Naive thymus-derived CD4-positive, alpha-beta T cell (primary cell): ENCODE measurements at regions not wholly inside any gene's neighbourhood (a gene's known extent, or its start where the extent isn't known, plus 50 kb on each side); places are given as distances from the start of the nearest gene placed in this dataset.

Experiments used
- ATAC-seq: fragments of 150-1000 bp; cut with Tn5 transposase; 2 replicates; pipeline ENCODE4 v1.10.0; 2021; ENCODE audit warnings: mild to moderate bottlenecking, moderate library complexity
- CTCF ChIA-PET: fragments of 350-600 bp; sonication (Branson Sonifier 250); formaldehyde crosslinking; loops from one replicate; lab custom pipeline; 2021; ENCODE audit warnings: antibody characterized with exemption; lab: Charles Lee
- POLR2A ChIA-PET: fragments of 350-600 bp; sonication (Branson Sonifier 250); formaldehyde crosslinking; loops from one replicate; lab custom pipeline; 2021; ENCODE audit warnings: antibody characterized with exemption, inconsistent platforms; lab: Charles Lee
- DNase-seq, 9 donors: peaks; one replicate each; pipeline versions ENCODE4 v3.0.0 to v3.0.0-alpha.2; 2020 to 2022; ENCODE audit warnings: mixed read lengths in 1 of 9
- H3K27ac ChIP-seq: one replicate; pipeline ENCODE4 v1.7.0; 2013; ENCODE audit warnings: mild to moderate bottlenecking, low read depth, low read length, moderate library complexity
- H3K27me3 ChIP-seq, 2 donors: one replicate each; pipeline ENCODE4 v1.7.0; 2013; ENCODE audit warnings: low read length in 2 of 2, mild to moderate bottlenecking in 2 of 2, moderate library complexity in 2 of 2; ENCODE audit not compliant: control insufficient read depth in 2 of 2, insufficient read depth in 2 of 2
- H3K36me3 ChIP-seq, 3 experiments: 1 replicate in 2 of 3; 2 replicates in 1 of 3; pipeline ENCODE4 v1.7.0; 2013; ENCODE audit warnings: low read length in 3 of 3, mild to moderate bottlenecking in 3 of 3, moderate library complexity in 1 of 3; ENCODE audit not compliant: insufficient read depth in 3 of 3, control insufficient read depth in 2 of 3
- H3K4me1 ChIP-seq, 2 donors: one replicate each; pipeline ENCODE4 v1.7.0; 2013; ENCODE audit warnings: low read length in 2 of 2, mild to moderate bottlenecking in 2 of 2, moderate library complexity in 1 of 2; ENCODE audit not compliant: control insufficient read depth in 2 of 2, insufficient read depth in 2 of 2
- H3K4me3 ChIP-seq: 2 replicates; pipeline ENCODE4 v1.7.0; 2013; ENCODE audit warnings: mild to moderate bottlenecking, low read length
- H3K9me3 ChIP-seq, 3 experiments: 1 replicate in 2 of 3; 2 replicates in 1 of 3; pipeline ENCODE4 v1.7.0; 2013; ENCODE audit warnings: low read length in 3 of 3; ENCODE audit not compliant: control insufficient read depth in 2 of 3
- H3K27ac Mint-ChIP-seq, 9 donors: one replicate each; pipeline ENCODE4 v1.8.0; 2020 to 2022; ENCODE audit warnings: mixed read lengths in 9 of 9, mild to moderate bottlenecking in 8 of 9, moderate library complexity in 5 of 9, inconsistent platforms in 2 of 9
- H3K27me3 Mint-ChIP-seq, 5 donors: one replicate each; pipeline ENCODE4 v1.8.0; 2021 to 2022; ENCODE audit warnings: mixed read lengths in 5 of 5, mild to moderate bottlenecking in 1 of 5
- H3K36me3 Mint-ChIP-seq, 5 donors: one replicate each; pipeline ENCODE4 v1.8.0; 2020 to 2022; ENCODE audit warnings: mixed read lengths in 5 of 5, mild to moderate bottlenecking in 3 of 5, inconsistent platforms in 1 of 5
- H3K4me1 Mint-ChIP-seq, 7 donors: one replicate each; pipeline ENCODE4 v1.8.0; 2020 to 2022; ENCODE audit warnings: mixed read lengths in 7 of 7, mild to moderate bottlenecking in 3 of 7, inconsistent platforms in 1 of 7
- H3K4me3 Mint-ChIP-seq, 10 donors: one replicate each; pipeline ENCODE4 v1.8.0; 2020 to 2022; ENCODE audit warnings: mild to moderate bottlenecking in 10 of 10, mixed read lengths in 10 of 10, moderate library complexity in 6 of 10, inconsistent platforms in 2 of 10
- H3K9me3 Mint-ChIP-seq, 11 donors: one replicate each; pipeline ENCODE4 v1.8.0; 2020 to 2022; ENCODE audit warnings: mixed read lengths in 11 of 11, mild to moderate bottlenecking in 4 of 11, inconsistent platforms in 1 of 11, moderate library complexity in 1 of 11
- intact Hi-C, 2 donors: fragments of 100-400 bp; cut with micrococcal nuclease; formaldehyde crosslinking; loops; one replicate each; pipeline ENCODE4 v1.15.1; 2023

- H3K4me1 Mint-ChIP-seq = no peaks in the 10 kb centered on the region
- POLR2A ChIA-PET = no interaction called here
- no peak overlapping the region for H3K4me3 ChIP-seq
- H3K36me3 Mint-ChIP-seq = peaks cover 0 to 4% (median 0%) of the 10 kb centered on the region in 5 donors
- no peaks in the 10 kb centered on the region for H3K4me1 ChIP-seq
- no peak overlapping the region for H3K4me3 Mint-ChIP-seq
- H3K36me3 ChIP-seq = no peaks in the 10 kb centered on the region
- no peaks in the 10 kb centered on the region for H3K9me3 ChIP-seq
- ATAC-seq = no peak
- H3K27me3 Mint-ChIP-seq = peaks cover 9 to 40% (median 23%) of the 10 kb centered on the region in 5 donors
- intact Hi-C loops = no loop called here
- H3K27ac ChIP-seq = no peak overlapping the region
- H3K27me3 ChIP-seq = no peaks in the 10 kb centered on the region
- H3K27ac Mint-ChIP-seq = no peak overlapping the region
- CTCF ChIA-PET = no interaction called here
- peaks cover 0 to 15% (median 5%) of the 10 kb centered on the region in 11 donors for H3K9me3 Mint-ChIP-seq
- DNase-seq = no peak
Measured at GRCh38 chr16:54397190-54397835, 110.7 kb upstream of the IRX3 start.

GRCh38 chr16:54389836-54390494 is 103.4 kb upstream of the IRX3 start:
- Mint-ChIP-seq H3K4me3 (no peak overlapping the region), H3K27me3 (peaks cover 0 to 24% (median 9%) of the 10 kb centered on the region in 5 donors), H3K9me3 (peaks cover 0 to 4% (median 0%) of the 10 kb centered on the region in 11 donors), H3K27ac (no peak overlapping the region), H3K36me3 (peaks cover 0 to 4% (median 0%) of the 10 kb centered on the region in 5 donors), H3K4me1 (no peaks in the 10 kb centered on the region)
- H3K4me1 ChIP-seq = no peaks in the 10 kb centered on the region
- peaks cover 0 to 3% (median 0%) of the 10 kb centered on the region in 3 experiments for H3K9me3 ChIP-seq
- H3K27me3 ChIP-seq = no peaks in the 10 kb centered on the region
- ChIA-PET CTCF (no interaction called here), POLR2A (no interaction called here)
- ATAC-seq (no peak), DNase-seq (no peak)
- intact Hi-C loops = no loop called here
- no peak overlapping the region for H3K27ac ChIP-seq
- H3K36me3 ChIP-seq = no peaks in the 10 kb centered on the region
- H3K4me3 ChIP-seq = no peak overlapping the region

GRCh38 chr16:54385141-54385540 is 98.6 kb upstream of the IRX3 start:
- Histone ChIP-seq H3K27me3 (no peaks in the 10 kb centered on the region), H3K27ac (no peak overlapping the region), H3K36me3 (no peaks in the 10 kb centered on the region), H3K4me1 (no peaks in the 10 kb centered on the region), H3K4me3 (no peak overlapping the region), H3K9me3 (peaks cover 0 to 3% (median 0%) of the 10 kb centered on the region in 3 experiments)
- H3K36me3 Mint-ChIP-seq = peaks cover 0 to 8% (median 4%) of the 10 kb centered on the region in 5 donors
- H3K4me3 Mint-ChIP-seq = no peak overlapping the region
- intact Hi-C loops = no loop called here
- peaks cover 0 to 26% (median 7%) of the 10 kb centered on the region in 5 donors for H3K27me3 Mint-ChIP-seq
- ATAC-seq = no peak
- H3K27ac Mint-ChIP-seq = no peak overlapping the region
- peaks cover 3 to 33% (median 16%) of the 10 kb centered on the region in 11 donors for H3K9me3 Mint-ChIP-seq
- H3K4me1 Mint-ChIP-seq = no peaks in the 10 kb centered on the region
- ChIA-PET POLR2A (no interaction called here), CTCF (no interaction called here)
- no peak for DNase-seq

- Mint-ChIP-seq H3K9me3 (peaks cover 10 to 64% (median 28%) of the 10 kb centered on the region in 11 donors), H3K27ac (no peak overlapping the region), H3K4me1 (no peaks in the 10 kb centered on the region), H3K27me3 (peaks cover 0 to 47% (median 17%) of the 10 kb centered on the region in 5 donors), H3K4me3 (no peak overlapping the region), H3K36me3 (peaks cover 0 to 15% (median 6%) of the 10 kb centered on the region in 5 donors)
- ATAC-seq (no peak), DNase-seq (no peak)
- Histone ChIP-seq H3K27me3 (no peaks in the 10 kb centered on the region), H3K27ac (no peak overlapping the region), H3K4me1 (no peaks in the 10 kb centered on the region), H3K9me3 (peaks cover 0 to 7% (median 0%) of the 10 kb centered on the region in 3 experiments), H3K4me3 (no peak overlapping the region), H3K36me3 (no peaks in the 10 kb centered on the region)
- POLR2A ChIA-PET = no interaction called here
- intact Hi-C loops = no loop called here
- CTCF ChIA-PET = no interaction called here
Measured at GRCh38 chr16:54381601-54382313, 95.2 kb upstream of the IRX3 start.

GRCh38 chr16:54375071-54375470 is 88.5 kb upstream of the IRX3 start:
- Histone ChIP-seq H3K36me3 (no peaks in the 10 kb centered on the region), H3K27me3 (peaks cover 0 to 6% of the 10 kb centered on the region in 2 donors), H3K4me1 (no peaks in the 10 kb centered on the region), H3K9me3 (peaks cover 0 to 4% (median 0%) of the 10 kb centered on the region in 3 experiments), H3K4me3 (no peak overlapping the region), H3K27ac (no peak overlapping the region)
- intact Hi-C loops = no loop called here
- POLR2A ChIA-PET = no interaction called here
- no peak for DNase-seq
- Mint-ChIP-seq H3K4me3 (no peak overlapping the region), H3K9me3 (peaks cover 3 to 42% (median 14%) of the 10 kb centered on the region in 11 donors), H3K36me3 (peaks cover 0 to 10% (median 0%) of the 10 kb centered on the region in 5 donors), H3K4me1 (peaks cover 0 to 10% (median 4%) of the 10 kb centered on the region in 7 donors), H3K27ac (no peak overlapping the region), H3K27me3 (peaks cover 38 to 77% (median 68%) of the 10 kb centered on the region in 5 donors)
- CTCF ChIA-PET = no interaction called here
- no peak for ATAC-seq

- POLR2A ChIA-PET = no interaction called here
- H3K4me1 Mint-ChIP-seq = peaks cover 0 to 10% (median 4%) of the 10 kb centered on the region in 7 donors
- no peaks in the 10 kb centered on the region for H3K36me3 Mint-ChIP-seq
- intact Hi-C loops = no loop called here
- no peak overlapping the region for H3K4me3 ChIP-seq
- DNase-seq (no peak), ATAC-seq (no peak)
- H3K27me3 ChIP-seq = peaks cover 0 to 6% of the 10 kb centered on the region in 2 donors
- CTCF ChIA-PET = no interaction called here
- no peak overlapping the region for H3K27ac Mint-ChIP-seq
- H3K36me3 ChIP-seq = no peaks in the 10 kb centered on the region
- H3K4me1 ChIP-seq = no peaks in the 10 kb centered on the region
- peaks cover 0 to 4% (median 0%) of the 10 kb centered on the region in 3 experiments for H3K9me3 ChIP-seq
- H3K27ac ChIP-seq = no peak overlapping the region
- H3K27me3 Mint-ChIP-seq = peaks cover 40 to 70% (median 65%) of the 10 kb centered on the region in 5 donors
- no peak overlapping the region for H3K4me3 Mint-ChIP-seq
- peaks cover 0 to 30% (median 7%) of the 10 kb centered on the region in 11 donors for H3K9me3 Mint-ChIP-seq
Measured at GRCh38 chr16:54373534-54374520, 87.2 kb upstream of the IRX3 start.
